Islet of Langerhans (tissue), 1 donor: ENCODE measurements at regions not wholly inside any gene's neighbourhood (a gene's known extent, or its start where the extent isn't known, plus 50 kb on each side); places are given as distances from the start of the nearest gene placed in this dataset.
"Not testable (repeated sequence)": the region's sequence is repeated elsewhere in the genome, so short reads cannot be mapped to it uniquely, and the experiment has no call there.

Source experiments
- FAIRE-seq: peaks from one replicate; lab custom pipeline; 2011; peaks lifted over from hg19 to GRCh38; lab: Jason Lieb, UNC

DNA sequence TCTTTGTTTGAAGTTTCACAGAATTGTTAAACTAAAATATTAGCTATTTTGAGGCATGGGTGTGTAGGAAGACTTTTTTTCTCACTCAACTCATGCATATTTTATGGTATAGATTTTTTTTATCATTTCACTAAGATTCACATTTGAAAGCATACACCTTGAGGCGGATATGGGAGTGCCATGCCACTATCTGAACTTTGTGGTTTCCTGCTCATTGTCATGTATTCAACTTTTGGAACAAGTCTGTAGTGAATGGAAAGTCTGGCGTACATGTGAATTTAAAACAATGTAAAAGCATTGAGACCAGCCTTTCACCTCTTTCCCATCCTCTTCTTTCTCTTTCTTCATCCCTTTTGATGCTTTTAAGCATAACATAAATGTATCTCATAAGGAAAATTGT is 147.9 kb downstream of the TPBG start:
- FAIRE-seq, result no peak

DNA sequence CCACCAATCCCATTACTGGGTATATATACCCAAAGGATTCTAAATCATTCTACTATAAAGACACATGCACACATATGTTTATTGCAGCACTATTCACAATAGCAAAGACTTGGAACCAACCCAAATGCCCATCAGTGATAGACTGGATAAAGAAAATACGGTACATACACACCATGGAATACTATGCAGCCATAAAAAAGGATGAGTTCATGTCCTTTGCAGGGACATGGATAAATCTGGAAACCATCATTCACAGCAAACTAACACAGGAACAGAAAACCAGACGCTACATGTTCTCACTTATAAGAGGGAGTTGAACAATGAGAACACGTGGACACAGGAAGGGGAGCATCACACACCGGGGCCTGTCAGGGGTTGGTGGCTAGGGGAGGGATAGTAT is 154.3 kb downstream of the TPBG start:
- not testable (repeated sequence) for FAIRE-seq

DNA sequence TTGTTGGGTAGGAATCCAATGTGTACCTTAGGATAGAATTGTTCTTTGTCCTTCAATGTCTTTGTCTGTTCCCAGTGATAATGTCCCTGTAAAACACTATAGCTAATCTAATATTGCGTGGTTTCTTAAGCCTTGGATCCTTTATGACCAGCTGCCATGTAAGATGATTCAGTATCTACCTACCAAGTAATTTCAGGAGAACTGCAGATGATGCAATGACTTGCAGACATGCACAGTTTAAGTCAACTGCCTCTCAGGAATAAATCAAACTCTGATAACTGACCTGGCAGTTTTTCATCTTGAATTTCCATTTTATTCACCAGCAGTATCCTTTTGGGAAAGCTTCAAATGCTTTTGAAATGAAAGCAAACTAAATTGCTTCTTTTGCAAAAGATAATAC is 157.8 kb downstream of the TPBG start:
- no peak for FAIRE-seq

DNA sequence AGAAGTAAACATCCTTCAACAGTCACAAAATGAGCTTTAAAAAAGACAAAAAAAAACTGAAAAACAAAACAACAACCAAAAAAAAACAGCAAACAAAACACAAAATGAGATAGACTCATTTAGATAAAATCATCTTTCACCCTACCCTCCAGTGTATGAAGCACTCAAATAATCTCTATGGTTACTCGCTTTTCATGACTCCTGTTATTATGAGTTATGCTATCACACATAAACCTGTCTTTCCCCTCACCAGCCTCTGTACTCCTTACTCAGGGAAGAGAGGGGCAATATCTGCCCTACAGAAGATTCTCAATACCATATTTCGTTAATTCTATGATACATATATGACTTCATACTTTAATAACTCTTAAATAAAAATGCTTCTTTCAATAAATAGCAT is 158.2 kb downstream of the TPBG start:
- no peak for FAIRE-seq

DNA sequence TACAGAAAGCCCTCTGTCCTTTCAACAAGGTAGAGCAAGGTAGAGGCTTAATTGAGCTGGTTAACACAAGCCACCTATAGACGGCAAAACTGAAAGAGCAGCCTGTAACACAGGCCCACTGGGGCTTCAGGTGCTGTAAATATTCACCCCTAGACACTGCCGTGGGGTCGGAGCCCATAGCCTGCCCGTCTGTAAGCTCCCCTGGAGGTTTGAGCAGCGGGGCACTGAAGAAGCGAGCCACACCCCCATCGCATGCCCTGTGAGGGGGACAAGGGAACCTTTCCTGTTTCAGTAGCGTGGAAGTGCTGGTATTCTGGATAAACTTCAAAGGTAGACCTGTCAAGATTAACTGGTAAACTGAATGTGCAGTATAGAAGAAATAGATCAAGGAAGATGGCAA is 160.4 kb downstream of the TPBG start:
- no peak for FAIRE-seq

DNA sequence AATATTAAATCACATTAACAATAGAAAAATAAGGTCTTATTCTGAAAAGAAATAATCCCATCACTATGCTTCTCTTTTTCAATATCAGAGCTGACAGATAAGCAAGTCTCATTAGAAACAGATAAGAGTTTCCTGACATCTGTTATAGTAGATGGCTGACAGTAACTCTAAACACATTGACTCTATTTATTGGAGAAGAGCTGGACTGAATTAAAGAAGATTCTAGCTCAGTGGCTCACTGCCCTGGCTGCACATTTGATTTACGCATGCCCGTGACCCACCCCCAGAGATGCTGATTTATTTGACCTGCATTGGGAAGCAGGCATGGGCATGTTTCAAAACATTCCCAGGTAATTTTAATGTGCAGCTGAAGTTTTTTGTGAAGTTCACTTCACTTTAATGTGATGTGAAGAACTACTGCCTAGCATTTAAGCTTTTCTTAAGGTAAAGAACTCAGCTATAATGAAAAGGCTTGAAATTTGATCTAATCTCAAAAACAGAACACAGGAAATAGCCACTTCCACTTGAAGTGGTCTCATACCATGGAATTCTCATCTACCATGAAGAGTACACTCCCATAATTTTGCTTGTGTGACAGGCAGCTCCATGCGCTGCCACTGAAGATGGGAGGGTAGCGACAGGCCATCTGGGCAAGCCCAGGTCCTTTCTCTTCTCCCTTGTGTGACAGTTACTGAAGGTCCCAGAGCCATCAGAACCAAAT is 162.3 kb downstream of the TPBG start:
- FAIRE-seq, result no peak

DNA sequence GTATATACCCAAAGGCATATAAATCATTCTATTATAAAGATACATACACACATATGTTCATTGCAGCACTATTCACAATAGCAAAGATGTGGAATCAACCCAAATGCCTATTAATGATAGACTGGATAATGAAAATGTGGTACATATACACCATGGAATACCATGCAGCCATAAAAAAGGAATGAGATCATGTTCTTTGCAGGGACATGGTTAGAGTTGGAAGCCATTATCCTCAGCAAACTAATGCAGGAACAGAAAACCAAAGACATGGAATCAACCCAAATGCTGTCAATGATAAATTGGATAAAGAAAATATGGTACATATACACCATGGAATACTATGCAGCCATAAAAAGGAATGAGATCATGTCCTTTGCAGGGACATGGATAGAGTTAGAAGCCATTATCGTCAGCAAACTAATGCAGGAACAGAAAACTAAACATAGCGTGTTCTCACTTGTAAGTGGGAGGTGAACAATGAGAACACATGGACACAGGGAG is 166.4 kb downstream of the TPBG start:
- FAIRE-seq, result not testable (repeated sequence)

DNA sequence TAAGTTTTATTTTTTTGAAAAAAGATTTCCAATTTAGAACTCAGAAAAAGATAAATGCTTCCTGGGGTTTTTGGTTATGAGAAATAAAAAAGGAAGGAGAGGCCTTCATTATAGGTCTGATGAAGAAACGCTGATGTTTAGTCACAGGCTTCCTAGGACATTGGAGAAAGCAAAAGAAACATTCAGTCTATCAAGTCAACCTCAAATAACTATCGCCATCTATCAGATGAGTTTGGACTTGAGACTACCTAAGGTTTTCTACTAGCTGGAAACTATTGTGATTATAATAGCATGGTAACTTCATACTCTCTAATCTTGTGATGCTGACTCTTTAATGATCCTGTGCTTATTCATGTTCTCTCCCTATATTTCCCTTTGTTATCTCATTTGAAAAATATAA is 171.3 kb downstream of the TPBG start:
- FAIRE-seq, result no peak

DNA sequence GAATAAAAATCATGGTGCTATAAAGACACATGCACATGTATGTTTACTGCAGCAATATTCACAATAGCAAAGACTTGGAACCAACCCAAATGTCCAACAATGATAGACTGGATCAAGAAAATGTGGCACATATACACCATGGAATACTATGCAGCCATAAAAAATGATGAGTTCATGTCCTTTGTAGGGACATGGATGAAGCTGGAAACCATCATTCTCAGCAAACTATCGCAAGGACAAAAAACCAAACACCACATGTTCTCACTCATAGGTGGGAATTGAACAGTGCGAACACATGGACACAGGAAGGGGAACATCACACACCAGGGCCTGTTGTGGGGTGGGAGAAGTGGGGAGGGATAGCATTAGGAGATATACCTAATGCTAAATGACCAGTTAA is 185.9 kb downstream of the TPBG start:
- not testable (repeated sequence) for FAIRE-seq

DNA sequence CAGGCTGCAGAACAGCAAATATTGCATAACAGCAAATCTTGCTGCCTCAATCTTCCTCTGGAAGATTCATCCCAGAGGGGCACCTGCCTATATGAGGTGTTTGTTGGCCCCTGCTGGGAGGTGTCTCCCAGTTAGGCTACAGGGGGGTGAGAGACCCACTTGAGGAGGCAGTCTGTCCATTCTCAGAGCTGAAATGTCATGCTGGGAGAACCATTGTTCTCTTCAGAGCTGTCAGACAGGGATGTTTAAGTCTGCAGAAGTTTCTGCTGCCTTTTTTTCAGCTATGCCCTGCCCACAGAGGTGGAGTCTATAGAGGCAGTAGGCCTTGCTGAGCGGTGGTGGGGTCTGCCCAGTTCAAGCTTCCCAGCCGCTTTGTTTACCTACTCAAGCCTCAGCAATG is 187.7 kb downstream of the TPBG start:
- not testable (repeated sequence) for FAIRE-seq

DNA sequence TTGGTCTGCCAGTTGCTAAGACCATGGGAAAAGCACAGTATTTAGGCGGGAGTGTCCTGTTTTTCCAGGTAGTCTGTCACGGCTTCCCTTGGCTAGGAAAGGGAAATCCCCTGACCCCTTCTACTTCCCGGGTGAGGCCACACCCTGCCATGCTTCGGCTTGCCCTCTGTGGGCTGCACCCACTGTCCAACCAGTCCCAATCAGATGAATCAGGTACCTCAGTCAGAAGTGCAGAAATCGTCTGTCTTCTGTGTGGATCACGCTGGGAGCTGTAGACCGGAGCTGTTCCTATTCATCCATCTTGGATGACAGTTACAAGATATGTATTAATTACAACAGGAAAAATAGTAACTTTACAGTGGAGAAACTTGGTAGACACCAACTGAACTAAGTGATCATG is 188.2 kb downstream of the TPBG start:
- FAIRE-seq, result no peak

DNA sequence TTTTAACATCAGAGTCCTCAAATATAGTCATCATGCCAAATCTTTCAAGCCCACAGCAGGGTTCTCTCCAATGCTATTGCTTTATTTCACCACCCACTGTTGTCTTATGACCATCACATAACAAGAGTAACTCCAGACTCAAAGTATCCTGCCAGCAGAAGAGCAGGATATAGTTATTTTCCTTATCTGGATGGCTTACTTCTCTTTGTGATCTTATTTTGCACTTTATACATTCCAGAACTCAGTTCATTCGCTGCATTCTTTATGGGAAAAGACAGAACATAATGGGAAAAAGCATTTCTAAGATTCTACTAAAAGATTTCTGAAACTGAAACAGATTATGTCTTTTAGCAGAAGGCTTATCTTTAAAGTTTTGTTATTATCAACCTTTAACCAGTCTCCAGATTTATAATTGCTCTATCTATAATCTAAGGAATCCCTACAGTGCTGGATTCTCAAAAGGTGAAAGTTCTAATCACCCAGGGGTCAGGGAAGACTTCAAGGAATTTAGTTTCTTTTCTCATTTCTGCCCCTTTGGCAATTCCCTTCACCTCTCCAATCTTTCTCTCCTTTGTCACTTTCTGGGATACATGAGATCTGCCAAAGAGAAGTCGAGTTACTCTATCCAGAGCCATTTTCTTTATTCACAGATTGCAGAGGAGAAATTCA is 190.4 kb downstream of the TPBG start:
- no peak for FAIRE-seq

DNA sequence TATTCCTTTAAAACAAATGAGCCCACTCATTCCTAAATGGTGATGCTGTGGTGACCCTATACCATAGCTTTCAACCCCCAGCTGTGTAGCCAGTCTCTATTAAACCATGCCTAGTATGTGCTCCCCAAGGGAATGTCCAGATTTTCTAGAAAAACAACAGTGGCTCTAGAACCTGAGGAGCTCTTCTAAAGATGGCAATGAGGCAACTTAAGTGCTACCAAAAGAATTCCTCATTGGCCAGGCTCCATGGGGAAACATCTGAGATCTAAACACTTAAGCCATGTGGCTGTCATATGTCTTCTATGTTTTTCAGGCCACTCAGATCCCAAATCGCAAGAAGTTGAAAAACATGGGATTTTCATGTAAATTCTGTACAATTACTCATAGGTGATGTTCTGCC is 191.0 kb downstream of the TPBG start:
- no peak for FAIRE-seq

DNA sequence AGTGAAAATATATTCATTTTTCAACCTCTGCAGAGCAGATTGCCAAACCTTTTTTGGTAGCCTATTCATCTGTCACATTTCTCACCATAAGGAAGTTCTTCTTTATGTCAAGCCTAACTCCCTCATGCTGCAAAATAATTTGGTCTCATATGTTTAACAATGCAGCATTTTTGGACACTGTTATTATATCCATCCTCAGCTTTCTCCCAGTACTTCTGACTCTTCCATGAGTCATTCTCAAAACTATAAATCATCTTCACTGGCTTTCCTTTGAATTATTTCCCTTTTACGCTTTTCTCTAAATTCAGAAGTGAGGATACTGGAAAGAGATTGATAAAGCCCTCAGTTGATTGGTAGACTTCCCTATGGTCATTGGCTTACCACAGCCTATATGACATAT is 192.2 kb downstream of the TPBG start:
- FAIRE-seq, result no peak

DNA sequence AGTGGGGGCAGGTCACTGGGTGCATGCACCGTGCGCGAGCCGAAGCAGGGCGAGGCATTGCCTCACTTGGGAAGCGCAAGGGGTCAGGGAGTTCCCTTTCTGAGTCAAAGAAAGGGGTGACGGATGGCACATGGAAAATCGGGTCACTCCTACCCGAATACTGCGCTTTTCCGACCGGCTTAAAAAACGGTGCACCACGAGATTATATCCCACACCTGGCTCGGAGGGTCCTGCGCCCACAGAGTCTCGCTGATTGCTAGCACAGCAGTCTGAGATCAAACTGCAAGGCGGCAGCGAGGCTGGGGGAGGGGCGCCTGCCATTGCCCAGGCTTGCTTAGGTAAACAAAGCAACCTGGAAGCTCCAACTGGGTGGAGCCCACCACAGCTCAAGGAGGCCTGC is 194.9 kb downstream of the TPBG start:
- not testable (repeated sequence) for FAIRE-seq

DNA sequence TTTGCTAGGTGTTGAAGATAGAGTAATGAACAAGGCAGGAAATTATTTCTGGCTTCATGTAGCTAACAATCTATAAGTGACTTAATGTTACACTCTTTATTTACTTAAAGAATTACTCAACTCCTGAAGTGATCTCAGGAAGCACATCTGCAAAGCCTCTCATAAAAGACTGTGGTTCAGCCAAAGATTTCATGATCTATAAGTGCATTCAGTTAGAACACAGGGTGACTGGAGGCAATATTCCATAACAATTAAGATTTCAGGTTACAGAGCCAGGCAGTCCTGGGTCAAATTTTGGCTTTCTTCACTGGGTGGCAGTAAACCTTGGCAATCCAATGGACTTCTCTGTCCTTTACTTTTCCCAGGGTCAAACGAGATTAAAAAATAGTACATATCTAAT is 204.0 kb downstream of the TPBG start:
- no peak for FAIRE-seq

DNA sequence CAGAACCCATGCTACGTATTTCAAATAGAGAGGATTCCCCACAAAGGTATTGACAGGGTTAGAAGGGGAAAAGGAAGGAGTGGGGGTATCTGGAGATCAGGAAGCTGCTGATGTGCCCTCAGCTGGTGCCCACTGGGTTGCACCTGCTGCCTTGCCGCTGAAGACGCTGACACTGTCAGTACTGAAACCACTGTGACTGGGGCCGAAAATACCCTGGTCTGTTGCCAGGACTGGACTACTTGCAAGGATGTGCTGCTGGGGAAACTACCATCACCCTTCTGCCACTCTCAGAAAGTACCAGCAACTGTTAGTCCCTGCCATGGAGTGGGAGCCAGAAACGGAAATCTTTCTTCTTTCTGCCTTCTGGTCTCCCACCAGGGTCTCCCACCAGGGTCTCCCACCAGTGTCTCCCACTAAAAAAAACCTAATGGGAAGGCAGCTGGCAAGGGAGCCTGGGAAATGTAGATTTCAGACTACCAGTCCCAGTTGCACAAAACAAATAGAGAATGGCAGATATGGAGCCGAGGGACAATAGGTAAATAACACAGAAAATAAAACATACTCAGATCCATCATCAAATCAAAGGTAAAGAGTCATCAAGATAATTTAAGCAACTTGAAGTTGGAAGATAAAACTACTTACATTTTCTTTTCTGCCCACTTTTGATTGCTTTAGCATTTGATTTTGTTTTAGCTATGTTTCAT is 204.8 kb downstream of the TPBG start:
- FAIRE-seq, result no peak

DNA sequence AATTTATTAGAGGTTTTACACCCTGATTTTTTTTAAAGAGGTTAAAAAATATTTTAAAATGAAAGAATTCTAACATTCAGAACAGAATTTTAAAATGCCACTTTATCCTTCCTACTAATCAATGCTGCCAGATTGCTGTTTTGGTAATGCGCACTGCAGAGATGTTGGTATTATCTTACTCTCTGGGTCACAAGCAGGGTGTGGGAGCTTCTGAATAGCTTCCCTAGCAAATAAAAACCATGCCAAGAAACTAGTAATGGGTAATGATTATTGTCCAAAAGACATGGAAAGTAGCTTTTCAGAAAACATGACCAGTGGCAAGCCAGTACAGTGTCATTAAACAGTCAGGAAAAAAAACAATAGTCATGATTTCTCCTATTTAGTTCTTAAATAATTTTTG is 205.4 kb downstream of the TPBG start:
- no peak for FAIRE-seq

DNA sequence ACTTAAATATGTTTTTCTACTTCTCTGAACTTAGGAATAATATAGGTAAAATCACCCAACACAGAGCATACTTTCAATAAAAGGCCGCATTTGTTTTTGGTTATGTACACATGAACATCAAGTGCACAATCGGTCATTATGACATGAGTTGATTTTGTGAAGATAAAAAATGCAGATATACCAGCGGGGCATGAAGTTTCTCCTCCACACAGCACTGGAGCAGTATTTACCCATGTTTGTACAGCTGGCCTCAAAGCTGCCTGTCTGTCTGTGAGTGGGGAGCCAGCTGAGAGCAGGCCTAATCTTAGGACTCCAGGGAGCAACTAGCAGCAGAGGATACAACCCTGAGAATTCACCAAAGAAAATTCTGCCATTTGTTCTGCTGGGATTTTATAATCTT is 206.5 kb downstream of the TPBG start:
- FAIRE-seq, result no peak

DNA sequence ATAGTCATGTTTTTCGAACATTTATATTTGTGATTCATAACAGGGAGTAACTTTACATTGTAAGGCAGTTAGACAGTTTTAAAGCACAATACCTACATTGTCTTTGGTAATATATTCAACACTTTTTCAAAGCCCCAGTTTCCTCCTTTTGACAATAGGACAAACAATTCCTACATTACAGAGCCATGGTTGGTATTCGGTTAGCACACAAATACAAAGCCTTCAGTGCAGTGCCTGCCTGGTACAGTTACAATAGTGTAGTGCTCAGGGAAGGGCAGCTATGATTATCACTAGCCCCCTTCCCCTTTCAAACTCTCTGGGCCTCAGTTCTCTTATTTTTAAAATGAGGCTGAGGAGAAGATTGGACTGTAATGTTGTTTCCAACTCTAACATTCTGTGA is 207.8 kb downstream of the TPBG start:
- FAIRE-seq, result no peak

DNA sequence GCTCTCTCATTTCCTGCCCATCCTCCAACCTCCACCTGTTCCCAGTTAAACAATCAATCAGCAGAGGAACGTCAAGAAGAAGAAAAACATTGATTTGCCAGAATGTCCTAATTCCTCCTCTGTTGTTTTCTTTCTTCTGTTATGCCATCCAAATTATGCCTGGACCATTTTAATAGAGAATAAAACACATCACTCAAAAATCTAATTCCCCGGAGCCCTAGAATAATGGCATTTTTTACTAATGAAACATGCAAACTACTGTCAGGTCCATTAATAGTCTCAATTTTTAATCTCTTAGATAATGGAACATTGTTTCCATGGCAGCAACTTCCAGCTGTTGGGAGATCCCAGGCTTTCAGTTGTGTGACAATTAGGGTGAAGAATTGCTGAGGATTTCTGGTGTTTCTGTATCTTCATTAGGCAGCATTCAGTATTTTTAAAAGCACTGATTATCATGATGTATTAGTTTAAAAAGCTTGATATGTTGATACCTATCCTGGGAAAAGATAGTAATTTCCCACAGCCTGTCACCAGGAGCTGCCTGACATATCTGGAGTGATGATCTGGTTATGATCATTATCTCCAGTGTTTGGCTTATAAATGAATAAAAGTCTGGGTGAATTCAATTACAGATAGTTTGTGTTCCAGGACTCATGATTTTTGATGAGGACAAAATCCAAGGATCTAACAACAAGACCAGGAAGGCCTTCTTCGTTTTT is 209.8 kb downstream of the TPBG start:
- FAIRE-seq, result no peak

DNA sequence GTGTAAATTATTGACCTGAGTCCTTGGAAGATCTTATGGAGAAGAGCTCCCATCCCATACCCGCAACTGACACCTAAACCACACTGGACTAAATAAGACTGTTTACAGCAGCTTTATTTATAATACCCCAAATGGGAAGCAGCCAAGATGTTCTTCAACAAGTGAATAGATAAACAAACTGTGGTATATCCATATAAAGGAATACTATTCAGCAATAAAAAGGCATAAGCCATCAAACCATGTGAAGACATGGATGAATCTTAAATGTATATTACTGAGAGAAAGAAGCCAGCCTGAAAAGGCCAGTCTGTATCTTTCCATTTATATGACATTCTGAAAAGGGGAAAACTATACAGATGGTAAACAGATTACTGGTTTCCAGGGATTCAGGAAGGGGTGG is 212.7 kb downstream of the TPBG start:
- FAIRE-seq, result no peak

DNA sequence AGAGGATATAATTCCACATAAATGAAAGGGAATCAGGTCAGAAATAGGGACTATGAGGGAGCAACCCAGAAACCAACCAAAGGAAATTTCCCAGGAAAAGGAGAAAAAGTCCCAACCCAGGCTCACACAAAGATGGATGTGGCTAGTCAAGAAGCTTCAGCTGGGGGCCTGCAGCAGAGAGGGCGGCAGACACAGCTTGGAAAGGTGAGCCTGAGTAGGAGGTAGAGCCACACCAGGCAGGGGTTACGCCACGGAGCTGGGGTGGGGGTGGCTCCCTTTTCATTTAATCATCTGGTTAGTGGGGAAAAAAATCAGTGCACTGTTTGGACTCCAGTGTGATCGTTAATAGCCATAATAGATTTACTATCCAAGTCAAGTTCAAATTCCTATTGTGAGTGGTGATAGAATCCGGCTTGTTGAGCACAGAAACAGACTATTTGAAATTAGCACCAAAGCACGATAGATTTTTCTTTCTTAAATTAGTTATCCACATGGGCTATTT is 220.6 kb downstream of the TPBG start:
- no peak for FAIRE-seq
